ENCODE measurements at regions not wholly inside any gene's neighbourhood (a gene's known extent, or its start where the extent isn't known, plus 50 kb on each side); places are given as distances from the start of the nearest gene placed in this dataset.

GRCh38 chr2:175840256-175840655 is 161.8 kb downstream of the LNPK start:
- Histone ChIP-seq H3K27me3 (replicated peaks; ENCODE audit: control insufficient read depth, insufficient read depth, low read length) (no peaks in the 10 kb centered on the region; the same call in 1 of the 2 replicates), H3K36me3 (ENCODE audit: control insufficient read depth, insufficient read depth, low read length) (no peaks in the 10 kb centered on the region), H3K4me3 (replicated peaks; ENCODE audit: low read depth, low read length) (no peak overlapping the region)
- no peak for DNase-seq (ENCODE audit: extremely low read depth, insufficient read length)
- no peak for TF ChIP-seq CTCF (IDR thresholded peaks at IDR 0.05; ENCODE audit: insufficient read depth, low read length, poor library complexity, severe bottlenecking)

GRCh38 chr2:175838979-175839378 is 163.1 kb downstream of the LNPK start:
- Histone ChIP-seq H3K4me3 (replicated peaks; ENCODE audit: low read depth, low read length) (no peak overlapping the region), H3K36me3 (ENCODE audit: control insufficient read depth, insufficient read depth, low read length) (no peaks in the 10 kb centered on the region), H3K27me3 (replicated peaks; ENCODE audit: control insufficient read depth, insufficient read depth, low read length) (peaks cover 1% of the 10 kb centered on the region; the same call in 1 of the 2 replicates)
- DNase-seq (ENCODE audit: extremely low read depth, insufficient read length) = no peak
- no peak for TF ChIP-seq CTCF (IDR thresholded peaks at IDR 0.05; ENCODE audit: insufficient read depth, low read length, poor library complexity, severe bottlenecking)

GRCh38 chr2:175837046-175837445 is 165.0 kb downstream of the LNPK start:
- Histone ChIP-seq H3K36me3 (ENCODE audit: control insufficient read depth, insufficient read depth, low read length) (no peaks in the 10 kb centered on the region), H3K4me3 (replicated peaks; ENCODE audit: low read depth, low read length) (no peak overlapping the region), H3K27me3 (replicated peaks; ENCODE audit: control insufficient read depth, insufficient read depth, low read length) (peaks cover 1% of the 10 kb centered on the region; the same call in 1 of the 2 replicates)
- no peak for DNase-seq (ENCODE audit: extremely low read depth, insufficient read length)
- TF ChIP-seq CTCF (IDR thresholded peaks at IDR 0.05; ENCODE audit: insufficient read depth, low read length, poor library complexity, severe bottlenecking) = no peak

GRCh38 chr2:175836361-175836760 is 165.7 kb downstream of the LNPK start:
- DNase-seq (ENCODE audit: extremely low read depth, insufficient read length) = no peak
- Histone ChIP-seq H3K36me3 (ENCODE audit: control insufficient read depth, insufficient read depth, low read length) (no peaks in the 10 kb centered on the region), H3K4me3 (replicated peaks; ENCODE audit: low read depth, low read length) (no peak overlapping the region), H3K27me3 (replicated peaks; ENCODE audit: control insufficient read depth, insufficient read depth, low read length) (peaks cover 1% of the 10 kb centered on the region; the same call in 1 of the 2 replicates)
- TF ChIP-seq CTCF (IDR thresholded peaks at IDR 0.05; ENCODE audit: insufficient read depth, low read length, poor library complexity, severe bottlenecking) = no peak

- Histone ChIP-seq H3K4me3 (replicated peaks; ENCODE audit: low read depth, low read length) (no peak overlapping the region), H3K36me3 (ENCODE audit: control insufficient read depth, insufficient read depth, low read length) (no peaks in the 10 kb centered on the region), H3K27me3 (replicated peaks; ENCODE audit: control insufficient read depth, insufficient read depth, low read length) (peaks cover 1% of the 10 kb centered on the region; the same call in 1 of the 2 replicates)
- no peak for DNase-seq (ENCODE audit: extremely low read depth, insufficient read length)
- TF ChIP-seq CTCF (IDR thresholded peaks at IDR 0.05; ENCODE audit: insufficient read depth, low read length, poor library complexity, severe bottlenecking) = no peak
Measured at GRCh38 chr2:175834477-175834876, 167.6 kb downstream of the LNPK start.

- Histone ChIP-seq H3K4me3 (replicated peaks; ENCODE audit: low read depth, low read length) (no peak overlapping the region), H3K36me3 (ENCODE audit: control insufficient read depth, insufficient read depth, low read length) (no peaks in the 10 kb centered on the region), H3K27me3 (replicated peaks; ENCODE audit: control insufficient read depth, insufficient read depth, low read length) (peaks cover 1% of the 10 kb centered on the region; the same call in 1 of the 2 replicates)
- no peak for DNase-seq (ENCODE audit: extremely low read depth, insufficient read length)
- TF ChIP-seq CTCF (IDR thresholded peaks at IDR 0.05; ENCODE audit: insufficient read depth, low read length, poor library complexity, severe bottlenecking) = no peak
Measured at GRCh38 chr2:175832866-175833265, 169.2 kb downstream of the LNPK start.

Data from GM06990 (cell line).